Stimulated activated CD8-positive, alpha-beta memory T cell treated with anti-CD3 and anti-CD28 coated beads, Interleukin-2, amount 100 ng/mL, for 48 hours (primary cell): ENCODE measurements at regions not wholly inside any gene's neighbourhood (a gene's known extent, or its start where the extent isn't known, plus 50 kb on each side); places are given as distances from the start of the nearest gene placed in this dataset.

ENCODE experiments used
- DNase-seq, 2 donors: peaks; one replicate each; pipeline ENCODE4 v3.0.0-alpha.2; 2020; ENCODE audit warnings: low read depth in 2 of 2

GRCh38 chr2:64369706-64370105, 84.3 kb upstream of the LGALSL start:
- no peak for DNase-seq

DNA sequence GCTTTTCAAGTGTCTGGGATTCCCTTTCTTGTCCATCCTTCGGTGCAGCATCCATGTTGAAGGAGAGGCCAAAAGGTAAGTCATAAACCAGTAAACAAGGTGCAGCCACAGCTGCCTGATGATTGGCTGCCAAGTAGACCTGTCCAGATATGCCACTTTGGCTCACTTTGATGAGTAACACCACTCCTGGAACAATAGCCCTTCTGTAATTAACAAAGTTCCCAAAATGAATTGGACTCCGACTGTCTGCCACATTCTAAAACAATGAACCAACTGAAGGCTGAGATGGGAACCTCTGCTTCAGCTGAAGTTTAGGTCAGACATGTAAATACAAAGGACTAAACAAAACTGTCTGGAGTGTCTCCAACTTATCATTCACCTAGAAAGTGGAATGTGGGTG, 82.2 kb upstream of the LGALSL start:
- DNase-seq, result no peak

DNA sequence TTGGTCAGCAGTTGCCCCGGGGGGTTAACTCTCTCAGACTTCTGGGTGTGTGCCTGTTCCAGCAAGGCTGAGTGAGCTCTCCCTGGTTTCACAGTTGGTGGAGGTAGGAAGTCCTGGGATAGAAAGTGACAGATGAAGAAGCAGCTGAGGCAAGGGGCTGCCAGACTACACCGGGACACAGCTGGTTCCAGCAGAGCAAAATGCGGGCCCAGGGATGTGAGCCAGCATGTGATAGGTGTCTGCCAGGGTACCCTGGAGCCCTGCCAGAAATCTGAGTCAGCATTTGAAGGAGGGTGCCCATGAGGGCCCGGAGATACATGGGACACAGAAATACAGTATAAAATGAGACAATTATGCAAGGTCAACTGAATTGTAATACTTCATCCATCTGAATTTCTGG, 79.3 kb upstream of the LGALSL start:
- DNase-seq, result no peak

- no peak for DNase-seq
Observed at GRCh38 chr2:64376926-64377325, 77.0 kb upstream of the LGALSL start.

DNA sequence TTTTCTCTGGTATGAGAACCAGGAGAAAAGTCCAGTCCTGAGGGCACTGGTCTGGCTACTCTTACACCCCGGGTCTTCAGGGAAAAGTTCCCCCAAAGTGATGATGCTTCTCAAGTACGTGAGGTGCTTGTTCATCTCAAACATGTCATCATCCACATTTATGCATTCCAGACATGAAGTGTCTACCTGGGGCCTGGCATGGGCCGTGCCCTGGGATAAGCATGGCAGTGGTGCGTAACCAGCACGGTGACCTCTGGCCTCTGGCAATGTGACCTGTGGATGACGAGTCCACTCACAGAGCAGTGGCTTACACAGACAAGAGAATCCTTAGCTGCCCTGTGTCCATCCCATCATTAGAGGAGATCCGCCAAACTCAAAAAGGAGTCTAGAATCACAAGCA, 74.8 kb upstream of the LGALSL start:
- DNase-seq, result no peak

GRCh38 chr2:64380853-64381527, 73.0 kb upstream of the LGALSL start:
- no peak for DNase-seq

DNA sequence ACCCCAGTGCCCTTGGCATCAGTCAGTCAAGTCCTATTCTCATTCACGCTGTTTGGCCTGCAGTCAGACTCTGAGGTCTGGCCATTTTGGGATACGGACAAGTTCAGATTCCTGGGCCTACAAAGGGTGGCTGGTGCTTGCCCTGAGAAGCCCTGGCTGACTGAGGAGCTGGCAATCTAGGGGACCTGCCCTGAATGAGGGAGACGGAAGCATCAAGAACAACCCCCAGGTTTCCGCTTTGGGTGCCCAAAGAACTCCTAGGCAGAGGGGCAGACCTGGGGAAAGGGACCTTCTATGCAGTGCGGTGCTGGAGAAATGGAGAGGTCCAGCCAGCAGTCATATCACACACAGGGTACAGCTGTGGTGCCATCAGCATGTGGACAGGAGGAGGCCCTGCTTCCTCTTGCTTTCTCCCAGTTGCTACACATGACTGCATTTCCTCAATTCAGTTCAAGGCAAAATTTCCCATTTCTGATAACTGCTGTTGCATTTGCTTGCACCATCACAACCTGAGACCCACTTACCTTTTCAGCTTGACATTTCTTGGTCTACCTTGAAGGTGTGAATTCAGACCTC, 70.9 kb upstream of the LGALSL start:
- no peak for DNase-seq

DNA sequence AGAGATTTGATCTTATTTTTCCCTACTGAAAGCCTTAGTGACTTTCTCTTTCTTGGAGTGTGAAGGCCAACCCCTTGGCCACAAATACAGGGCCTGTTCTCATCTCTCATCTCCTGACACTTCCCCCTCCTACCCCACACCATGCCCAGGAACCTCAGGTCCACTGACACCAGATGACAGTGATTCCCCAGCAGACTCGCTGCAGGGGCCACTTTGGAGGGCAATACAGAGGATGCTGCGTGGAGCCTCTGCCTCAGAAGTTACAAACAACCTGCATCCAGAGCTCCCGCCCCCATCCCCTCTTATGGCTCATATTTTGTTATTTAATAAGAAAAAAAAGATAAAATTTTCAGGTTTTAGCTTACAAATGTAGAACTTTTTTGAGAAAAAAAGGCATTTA, 70.1 kb upstream of the LGALSL start:
- DNase-seq, result no peak

- no peak for DNase-seq
Observed at GRCh38 chr2:64386676-64387075, 67.3 kb upstream of the LGALSL start.

GRCh38 chr2:64390586-64390985, 63.4 kb upstream of the LGALSL start:
- no peak for DNase-seq

DNA sequence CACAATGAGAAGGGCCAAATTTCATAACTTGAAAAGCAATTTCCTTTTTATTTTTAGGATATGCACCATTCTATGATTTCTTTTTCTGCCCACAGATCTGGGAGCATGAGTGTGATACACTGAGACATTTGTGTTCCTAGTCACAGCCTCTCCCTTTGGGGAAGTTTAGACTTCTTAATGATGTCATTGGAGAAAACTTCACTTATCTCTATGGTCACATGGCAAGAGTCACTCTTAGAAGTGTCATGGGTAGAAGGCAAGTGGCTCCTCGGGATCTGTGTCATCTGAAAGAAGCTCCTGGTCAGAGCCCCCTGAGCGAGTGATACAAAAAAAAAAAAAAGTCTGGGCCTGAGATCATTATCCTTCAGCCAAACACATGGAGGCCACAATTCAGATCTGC, 62.5 kb upstream of the LGALSL start:
- DNase-seq, result no peak

DNA sequence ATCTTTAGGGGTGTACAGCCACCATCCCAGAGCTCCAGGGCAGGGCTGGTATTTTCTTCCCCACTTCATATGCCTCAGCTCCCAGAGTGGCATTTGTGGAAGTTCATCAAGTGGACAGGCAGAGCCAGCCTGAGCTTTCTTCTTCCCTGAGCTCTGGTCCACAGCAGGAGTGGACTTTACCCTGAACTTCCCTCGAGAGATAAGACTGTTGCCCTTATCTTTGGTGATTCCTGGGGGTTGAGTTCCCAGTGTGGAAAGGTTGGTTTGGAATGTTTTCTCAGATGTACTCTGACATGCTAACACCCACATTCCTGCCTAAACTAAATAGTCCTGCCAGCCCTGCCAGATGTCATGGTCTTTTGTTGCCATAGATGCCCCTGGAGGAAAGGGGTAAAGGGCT, 62.0 kb upstream of the LGALSL start:
- no peak for DNase-seq

DNA sequence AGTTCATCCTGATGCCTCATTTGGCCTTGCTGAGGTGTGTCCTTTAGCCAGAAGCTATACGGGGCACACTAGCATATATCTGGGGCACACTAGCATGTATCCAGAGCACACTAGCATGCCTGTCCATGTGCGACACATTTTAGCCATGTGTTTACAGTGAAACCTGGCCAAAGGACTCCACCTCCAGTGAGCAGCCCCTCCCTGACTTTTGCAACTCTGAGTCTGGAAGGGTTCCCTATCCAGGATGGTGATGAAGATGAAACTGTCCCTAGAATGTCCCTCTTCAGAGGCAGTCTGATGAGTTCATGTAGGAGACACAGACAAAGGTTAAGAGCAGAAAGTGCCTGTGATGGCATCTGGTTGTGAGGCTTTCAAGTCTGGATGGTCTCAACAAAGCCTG, 61.4 kb upstream of the LGALSL start:
- DNase-seq, result no peak

- no peak for DNase-seq
Observed at GRCh38 chr2:64393383-64394010, 60.5 kb upstream of the LGALSL start.

- DNase-seq, result no peak
Observed at GRCh38 chr2:64394153-64394552, 59.8 kb upstream of the LGALSL start.

GRCh38 chr2:64396001-64396400, 58.0 kb upstream of the LGALSL start:
- no peak for DNase-seq

DNA sequence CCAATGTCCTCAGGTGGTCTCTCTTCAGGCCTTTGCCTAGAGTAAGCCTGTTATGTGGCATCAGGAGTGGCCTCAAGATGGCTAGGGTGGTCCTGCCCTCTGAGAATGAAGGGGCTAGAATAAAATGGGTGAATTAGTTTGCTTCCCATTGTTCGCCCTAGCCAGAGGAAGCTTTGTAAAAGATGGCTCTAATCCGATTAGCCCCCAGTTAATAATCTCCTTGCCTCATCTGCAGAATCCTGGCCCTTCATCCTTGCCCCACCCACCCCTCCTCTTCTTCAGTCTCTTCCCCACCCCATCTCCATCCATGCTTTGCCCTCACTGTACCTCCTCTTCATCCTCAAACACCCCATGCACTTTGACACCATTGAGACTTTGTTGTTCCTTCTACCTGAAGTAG, 57.4 kb upstream of the LGALSL start:
- no peak for DNase-seq

GRCh38 chr2:64398516-64399129, 55.3 kb upstream of the LGALSL start:
- no peak for DNase-seq

DNA sequence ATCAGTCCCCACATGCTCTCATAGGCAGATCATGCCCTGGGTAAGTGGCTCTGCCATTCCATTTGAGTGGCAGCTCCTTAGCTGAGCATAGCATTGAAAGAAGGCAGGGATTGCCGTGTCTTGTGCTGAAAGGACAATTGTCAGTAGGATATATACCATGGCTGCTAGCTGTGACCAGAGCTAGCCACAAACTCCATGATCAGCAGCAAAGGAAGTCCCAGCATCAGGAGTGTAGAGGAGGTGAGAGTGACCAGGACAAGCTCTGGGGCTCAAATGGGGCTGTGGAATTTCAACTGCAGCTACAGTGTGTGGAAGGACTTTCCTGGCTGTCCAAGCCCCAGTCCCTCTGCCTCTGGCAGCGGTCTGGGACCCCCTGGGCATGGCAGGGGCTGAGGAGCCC, 54.4 kb upstream of the LGALSL start:
- no peak for DNase-seq

DNA sequence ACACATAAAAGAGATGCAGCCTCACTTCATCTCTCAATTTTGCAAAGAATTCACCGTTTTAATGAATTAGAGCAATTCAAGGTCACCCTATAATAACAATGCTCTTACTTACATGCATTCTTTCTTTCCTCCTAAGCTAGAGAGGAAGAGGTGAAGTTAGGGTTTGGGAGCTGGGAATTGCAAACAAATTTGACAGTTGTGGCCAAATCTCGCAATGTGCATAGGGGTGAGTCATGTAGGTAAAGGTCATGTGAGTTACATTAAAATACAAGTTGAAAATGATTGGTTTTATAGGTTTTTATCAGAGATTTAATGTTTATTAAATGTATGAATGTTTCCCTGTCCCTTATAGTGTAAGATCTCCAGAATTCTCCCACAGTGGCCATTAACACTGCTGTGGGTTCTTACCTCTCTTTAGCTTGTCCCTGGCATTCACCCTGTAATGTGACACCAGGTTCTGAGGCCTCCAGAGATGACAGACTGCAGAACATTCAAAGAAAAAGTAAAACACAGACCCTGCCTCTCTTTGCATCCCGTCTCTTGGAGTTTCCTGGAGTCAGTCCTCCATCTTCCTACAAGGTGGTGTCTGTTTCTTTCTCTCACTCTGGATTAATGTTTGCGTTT, 53.7 kb upstream of the LGALSL start:
- DNase-seq, result no peak

DNA sequence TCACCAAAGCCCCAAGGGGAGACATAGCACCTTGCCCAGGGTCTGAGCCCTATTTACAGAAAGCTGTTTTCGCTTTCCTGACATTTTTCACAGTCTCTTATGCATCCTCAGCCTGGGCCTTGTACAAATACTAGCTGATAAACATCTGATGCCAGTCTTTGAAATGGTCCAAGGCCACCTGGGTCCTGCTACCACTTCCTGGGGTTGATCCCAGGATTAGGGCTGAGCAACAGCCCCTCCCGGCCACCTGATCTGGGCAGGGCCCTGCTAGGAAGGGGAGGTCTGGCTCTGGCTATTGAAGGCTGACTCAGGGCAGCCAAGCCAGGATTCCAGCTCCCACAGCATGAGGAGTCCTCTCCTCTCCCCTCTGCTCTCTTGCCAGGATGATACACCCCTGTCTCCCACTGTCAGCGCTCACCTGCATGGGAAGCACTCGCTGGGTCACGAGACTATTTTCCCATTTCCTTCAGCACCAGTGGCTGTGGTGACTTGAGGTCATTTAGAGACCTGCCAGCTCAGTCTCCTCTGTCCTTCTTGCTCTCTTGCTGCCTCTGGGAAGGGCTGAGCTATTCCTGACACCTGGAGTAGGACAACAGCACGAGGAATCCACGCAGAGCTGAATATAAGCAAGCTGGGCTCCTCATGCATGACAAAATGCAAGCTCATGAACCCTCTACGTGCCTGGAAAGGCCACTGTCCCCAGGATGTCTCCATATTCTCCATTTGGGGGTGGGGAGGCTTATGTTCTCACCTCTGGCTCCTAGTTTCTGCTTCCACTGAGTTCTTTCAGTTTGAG, 53.0 kb upstream of the LGALSL start:
- no peak for DNase-seq

- no peak for DNase-seq
Observed at GRCh38 chr2:64401529-64401880, 52.5 kb upstream of the LGALSL start.
